ENCODE measurements at regions not wholly inside any gene's neighbourhood (a gene's known extent, or its start where the extent isn't known, plus 50 kb on each side); places are given as distances from the start of the nearest gene placed in this dataset.

GRCh38 chr5:104305602-104306001 lies 743.0 kb upstream of the NUDT12 start:
- no peak for DNase-seq (ENCODE audit: insufficient read length, low spot score)
- FAIRE-seq: no peak

- DNase-seq (ENCODE audit: insufficient read length, low spot score): no peak
These were observed 737.6 kb upstream of the NUDT12 start for GRCh38 chr5:104299998-104300706.

GRCh38 chr5:104298518-104298917 lies 735.9 kb upstream of the NUDT12 start:
- FAIRE-seq: no peak
- no peak for DNase-seq (ENCODE audit: insufficient read length, low spot score)

More at GRCh38 chr5:104299998-104300706, 737.6 kb upstream of the NUDT12 start:
- FAIRE-seq: no peak

GRCh38 chr5:104297076-104297475 lies 734.5 kb upstream of the NUDT12 start:
- DNase-seq (ENCODE audit: insufficient read length, low spot score): peak; percentile 1
- no peak for FAIRE-seq

- FAIRE-seq: no peak
- DNase-seq (ENCODE audit: insufficient read length, low spot score): no peak
These were observed 733.4 kb upstream of the NUDT12 start for GRCh38 chr5:104295991-104296390.

- no peak for DNase-seq (ENCODE audit: insufficient read length, low spot score)
- no peak for FAIRE-seq
These were observed 720.5 kb upstream of the NUDT12 start for GRCh38 chr5:104283136-104283535.

- no peak for FAIRE-seq
- DNase-seq (ENCODE audit: insufficient read length, low spot score): no peak
These were observed 711.1 kb upstream of the NUDT12 start for GRCh38 chr5:104273725-104274124.

- FAIRE-seq (no peak), DNase-seq (ENCODE audit: insufficient read length, low spot score) (no peak)
These were observed 704.9 kb upstream of the NUDT12 start for GRCh38 chr5:104267320-104268015.

- DNase-seq (ENCODE audit: insufficient read length, low spot score) (no peak), FAIRE-seq (no peak)
These were observed 703.6 kb upstream of the NUDT12 start for GRCh38 chr5:104266161-104266560.

- DNase-seq (ENCODE audit: insufficient read length, low spot score) (no peak), FAIRE-seq (no peak)
These were observed 703.0 kb upstream of the NUDT12 start for GRCh38 chr5:104265531-104266140.

GRCh38 chr5:104247260-104247659 lies 684.7 kb upstream of the NUDT12 start:
- no peak for FAIRE-seq
- no peak for DNase-seq (ENCODE audit: insufficient read length, low spot score)

GRCh38 chr5:104241046-104241445 lies 678.5 kb upstream of the NUDT12 start:
- FAIRE-seq: no peak

GRCh38 chr5:104237586-104237985 lies 675.0 kb upstream of the NUDT12 start:
- DNase-seq (ENCODE audit: insufficient read length, low spot score) (no peak), FAIRE-seq (no peak)

More at GRCh38 chr5:104241046-104241445, 678.5 kb upstream of the NUDT12 start:
- no peak for DNase-seq (ENCODE audit: insufficient read length, low spot score)

- FAIRE-seq (no peak), DNase-seq (ENCODE audit: insufficient read length, low spot score) (no peak)
These were observed 661.5 kb upstream of the NUDT12 start for GRCh38 chr5:104223885-104224773.

- DNase-seq (ENCODE audit: insufficient read length, low spot score) (no peak), FAIRE-seq (no peak)
These were observed 655.6 kb upstream of the NUDT12 start for GRCh38 chr5:104218200-104218599.

- FAIRE-seq (no peak), DNase-seq (ENCODE audit: insufficient read length, low spot score) (no peak)
These were observed 650.6 kb upstream of the NUDT12 start for GRCh38 chr5:104213216-104213615.

GRCh38 chr5:104199771-104200170 lies 637.2 kb upstream of the NUDT12 start:
- DNase-seq (ENCODE audit: insufficient read length, low spot score) (no peak), FAIRE-seq (no peak)

- DNase-seq (ENCODE audit: insufficient read length, low spot score) (no peak), FAIRE-seq (no peak)
These were observed 635.6 kb upstream of the NUDT12 start for GRCh38 chr5:104198156-104198555.

GRCh38 chr5:104189909-104190308 lies 627.3 kb upstream of the NUDT12 start:
- FAIRE-seq (no peak), DNase-seq (ENCODE audit: insufficient read length, low spot score) (peak; percentile 39)

GRCh38 chr5:104189031-104189430 lies 626.4 kb upstream of the NUDT12 start:
- no peak for DNase-seq (ENCODE audit: insufficient read length, low spot score)
- FAIRE-seq: peak; percentile 64

- FAIRE-seq (no peak), DNase-seq (ENCODE audit: insufficient read length, low spot score) (no peak)
These were observed 625.1 kb upstream of the NUDT12 start for GRCh38 chr5:104187656-104188055.
